ENCODE measurements at regions not wholly inside any gene's neighbourhood (a gene's known extent, or its start where the extent isn't known, plus 50 kb on each side); places are given as distances from the start of the nearest gene placed in this dataset.

- TF ChIP-seq POLR2AphosphoS5 (IDR thresholded peaks at IDR 0.05) (no peak), CTCF (IDR thresholded peaks at IDR 0.05; ENCODE audit: poor library complexity, severe bottlenecking) (no peak), TAF1 (IDR thresholded peaks at IDR 0.05; ENCODE audit: low read depth) (no peak), REST (IDR thresholded peaks at IDR 0.05; ENCODE audit: borderline replicate concordance) (no peak), RAD21 (conservative IDR thresholded peaks at IDR 0.05) (no peak), EP300 (conservative IDR thresholded peaks at IDR 0.05; ENCODE audit: poor library complexity, severe bottlenecking) (no peak)
Measured at GRCh38 chr20:11091511-11091910, 417.7 kb upstream of the JAG1 start.

Data from neural cell (in vitro differentiated cells).